ENCODE measurements at regions not wholly inside any gene's neighbourhood (a gene's known extent, or its start where the extent isn't known, plus 50 kb on each side); places are given as distances from the start of the nearest gene placed in this dataset.

DNA sequence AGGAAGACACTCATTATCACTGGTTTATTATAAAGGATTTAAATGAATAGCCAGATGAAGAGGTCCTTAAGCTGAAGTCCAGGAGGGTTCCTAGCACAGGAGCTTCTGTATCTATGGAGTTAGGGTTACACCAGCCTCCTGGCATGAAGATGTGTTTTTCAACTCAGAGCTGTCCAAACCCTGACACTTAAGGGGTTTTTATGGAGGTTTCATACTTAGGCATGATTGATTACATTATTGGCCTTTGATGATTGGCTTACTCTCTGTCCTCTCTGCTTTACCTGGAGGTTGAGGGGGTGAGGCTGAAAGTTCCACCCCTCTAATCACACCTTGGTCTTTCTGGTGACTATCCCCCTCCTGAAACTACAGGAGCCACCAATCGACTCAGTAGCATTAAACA is 84.9 kb upstream of the ZNF169 start:
- H3K27ac ChIP-seq (ENCODE audit: low read depth in 1 of 2, low read length in 2 of 2), result no peak overlapping the region
- peaks cover 0 to 27% (median 16%) of the 10 kb centered on the region in 4 donors for H3K36me3 ChIP-seq (ENCODE audit: control insufficient read depth in 4 of 4, insufficient read depth in 3 of 4, low read depth in 1 of 4, low read length in 3 of 4)
- WGBS, result 77% methylated on average over 1 of the region's 1 CpG
- no peaks in the 10 kb centered on the region for H3K27me3 ChIP-seq (ENCODE audit: control insufficient read depth in 4 of 4, insufficient read depth in 4 of 4, low read length in 3 of 4)
- H3K4me3 ChIP-seq (ENCODE audit: low read depth in 1 of 3, low read length in 3 of 3), result no peak overlapping the region
- peaks cover 6 to 39% (median 30%) of the 10 kb centered on the region in 4 donors for H3K4me1 ChIP-seq (ENCODE audit: control insufficient read depth in 4 of 4, insufficient read depth in 4 of 4, low read length in 3 of 4)
- no peaks in the 10 kb centered on the region for H3K9me3 ChIP-seq (ENCODE audit: control insufficient read depth in 4 of 4, low read length in 3 of 4)
- no peak for DNase-seq (ENCODE audit: low spot score)
- no peak overlapping the region for H3K9ac ChIP-seq (ENCODE audit: low read depth in 1 of 2, low read length in 2 of 2)
- TF ChIP-seq EGR1 (IDR thresholded peaks at IDR 0.05; ENCODE audit: low read depth in 2 of 2) (no peak), TAF1 (conservative IDR thresholded peaks at IDR 0.05) (no peak), JUND (IDR thresholded peaks at IDR 0.05) (no peak), CTCF (IDR thresholded peaks at IDR 0.05; ENCODE audit: low read depth, low read length, missing input control) (no peak), RAD21 (IDR thresholded peaks at IDR 0.05) (no peak), FOXA1 (IDR thresholded peaks at IDR 0.05) (no peak), HNF4A (conservative IDR thresholded peaks at IDR 0.05) (no peak), YY1 (IDR thresholded peaks at IDR 0.05) (no peak), FOXA2 (IDR thresholded peaks at IDR 0.05) (no peak)
- TF ChIP-seq, protein P1, sequence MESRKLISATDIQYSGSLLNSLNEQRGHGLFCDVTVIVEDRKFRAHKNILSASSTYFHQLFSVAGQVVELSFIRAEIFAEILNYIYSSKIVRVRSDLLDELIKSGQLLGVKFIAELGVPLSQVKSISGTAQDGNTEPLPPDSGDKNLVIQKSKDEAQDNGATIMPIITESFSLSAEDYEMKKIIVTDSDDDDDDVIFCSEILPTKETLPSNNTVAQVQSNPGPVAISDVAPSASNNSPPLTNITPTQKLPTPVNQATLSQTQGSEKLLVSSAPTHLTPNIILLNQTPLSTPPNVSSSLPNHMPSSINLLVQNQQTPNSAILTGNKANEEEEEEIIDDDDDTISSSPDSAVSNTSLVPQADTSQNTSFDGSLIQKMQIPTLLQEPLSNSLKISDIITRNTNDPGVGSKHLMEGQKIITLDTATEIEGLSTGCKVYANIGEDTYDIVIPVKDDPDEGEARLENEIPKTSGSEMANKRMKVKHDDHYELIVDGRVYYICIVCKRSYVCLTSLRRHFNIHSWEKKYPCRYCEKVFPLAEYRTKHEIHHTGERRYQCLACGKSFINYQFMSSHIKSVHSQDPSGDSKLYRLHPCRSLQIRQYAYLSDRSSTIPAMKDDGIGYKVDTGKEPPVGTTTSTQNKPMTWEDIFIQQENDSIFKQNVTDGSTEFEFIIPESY (IDR thresholded peaks at IDR 0.05), result no peak

DNA sequence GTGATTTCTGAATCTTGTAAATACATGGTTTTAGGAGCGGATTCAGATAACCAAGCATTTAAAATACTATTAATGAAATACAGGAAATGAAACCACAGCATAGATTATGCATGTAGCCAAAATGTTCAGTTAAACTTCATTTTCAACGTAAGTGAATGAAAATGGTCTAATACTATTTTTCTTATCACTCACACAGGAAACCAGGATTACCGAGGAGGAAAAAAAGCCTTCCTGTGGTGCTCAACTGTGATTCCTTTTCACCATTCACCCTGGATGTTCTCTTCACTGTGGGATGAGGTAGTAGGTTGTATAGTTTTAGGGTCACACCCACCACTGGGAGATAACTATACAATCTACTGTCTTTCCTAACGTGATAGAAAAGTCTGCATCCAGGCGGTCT is 83.4 kb upstream of the ZNF169 start:
- Histone ChIP-seq H3K4me1 (ENCODE audit: control insufficient read depth in 4 of 4, insufficient read depth in 4 of 4, low read length in 3 of 4) (peaks cover 6 to 27% (median 21%) of the 10 kb centered on the region in 4 donors), H3K27ac (ENCODE audit: low read depth in 1 of 2, low read length in 2 of 2) (no peak overlapping the region), H3K4me3 (ENCODE audit: low read depth in 1 of 3, low read length in 3 of 3) (no peak overlapping the region), H3K36me3 (ENCODE audit: control insufficient read depth in 4 of 4, insufficient read depth in 3 of 4, low read depth in 1 of 4, low read length in 3 of 4) (peaks cover 0 to 31% (median 18%) of the 10 kb centered on the region in 4 donors), H3K27me3 (ENCODE audit: control insufficient read depth in 4 of 4, insufficient read depth in 4 of 4, low read length in 3 of 4) (no peaks in the 10 kb centered on the region), H3K9me3 (ENCODE audit: control insufficient read depth in 4 of 4, low read length in 3 of 4) (no peaks in the 10 kb centered on the region), H3K9ac (ENCODE audit: low read depth in 1 of 2, low read length in 2 of 2) (no peak overlapping the region)
- WGBS, result 64% methylated on average over 5 of the region's 5 CpGs
- no peak for DNase-seq (ENCODE audit: low spot score)
- TF ChIP-seq CTCF (IDR thresholded peaks at IDR 0.05; ENCODE audit: low read depth, low read length, missing input control), result no peak
- TF ChIP-seq FOXA1 (IDR thresholded peaks at IDR 0.05), result no peak
- no peak for TF ChIP-seq FOXA2 (IDR thresholded peaks at IDR 0.05)
- TF ChIP-seq, protein P1 (IDR thresholded peaks at IDR 0.05), result no peak
- TF ChIP-seq HNF4G (IDR thresholded peaks at IDR 0.05), result no peak
- TF ChIP-seq, protein P2, sequence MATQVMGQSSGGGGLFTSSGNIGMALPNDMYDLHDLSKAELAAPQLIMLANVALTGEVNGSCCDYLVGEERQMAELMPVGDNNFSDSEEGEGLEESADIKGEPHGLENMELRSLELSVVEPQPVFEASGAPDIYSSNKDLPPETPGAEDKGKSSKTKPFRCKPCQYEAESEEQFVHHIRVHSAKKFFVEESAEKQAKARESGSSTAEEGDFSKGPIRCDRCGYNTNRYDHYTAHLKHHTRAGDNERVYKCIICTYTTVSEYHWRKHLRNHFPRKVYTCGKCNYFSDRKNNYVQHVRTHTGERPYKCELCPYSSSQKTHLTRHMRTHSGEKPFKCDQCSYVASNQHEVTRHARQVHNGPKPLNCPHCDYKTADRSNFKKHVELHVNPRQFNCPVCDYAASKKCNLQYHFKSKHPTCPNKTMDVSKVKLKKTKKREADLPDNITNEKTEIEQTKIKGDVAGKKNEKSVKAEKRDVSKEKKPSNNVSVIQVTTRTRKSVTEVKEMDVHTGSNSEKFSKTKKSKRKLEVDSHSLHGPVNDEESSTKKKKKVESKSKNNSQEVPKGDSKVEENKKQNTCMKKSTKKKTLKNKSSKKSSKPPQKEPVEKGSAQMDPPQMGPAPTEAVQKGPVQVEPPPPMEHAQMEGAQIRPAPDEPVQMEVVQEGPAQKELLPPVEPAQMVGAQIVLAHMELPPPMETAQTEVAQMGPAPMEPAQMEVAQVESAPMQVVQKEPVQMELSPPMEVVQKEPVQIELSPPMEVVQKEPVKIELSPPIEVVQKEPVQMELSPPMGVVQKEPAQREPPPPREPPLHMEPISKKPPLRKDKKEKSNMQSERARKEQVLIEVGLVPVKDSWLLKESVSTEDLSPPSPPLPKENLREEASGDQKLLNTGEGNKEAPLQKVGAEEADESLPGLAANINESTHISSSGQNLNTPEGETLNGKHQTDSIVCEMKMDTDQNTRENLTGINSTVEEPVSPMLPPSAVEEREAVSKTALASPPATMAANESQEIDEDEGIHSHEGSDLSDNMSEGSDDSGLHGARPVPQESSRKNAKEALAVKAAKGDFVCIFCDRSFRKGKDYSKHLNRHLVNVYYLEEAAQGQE (IDR thresholded peaks at IDR 0.05), result no peak
- TF ChIP-seq GABPA (IDR thresholded peaks at IDR 0.05 in 1 of 2, conservative IDR thresholded peaks at IDR 0.05 in 1 of 2), result no peak
- no peak for TF ChIP-seq TAF1 (conservative IDR thresholded peaks at IDR 0.05)
- no peak for TF ChIP-seq MAX (IDR thresholded peaks at IDR 0.05)
- no peak for TF ChIP-seq NR2F2 (IDR thresholded peaks at IDR 0.05)
- TF ChIP-seq JUND (IDR thresholded peaks at IDR 0.05), result no peak
- no peak for TF ChIP-seq EGR1 (IDR thresholded peaks at IDR 0.05; ENCODE audit: low read depth in 2 of 2)
- no peak for TF ChIP-seq YY1 (IDR thresholded peaks at IDR 0.05)
- no peak for TF ChIP-seq RAD21 (IDR thresholded peaks at IDR 0.05)
- no peak for TF ChIP-seq HNF4A (conservative IDR thresholded peaks at IDR 0.05)
- no peak for TF ChIP-seq SP1 (IDR thresholded peaks at IDR 0.05)
- no peak for TF ChIP-seq ATF3 (IDR thresholded peaks at IDR 0.05)
- TF ChIP-seq RXRA (IDR thresholded peaks at IDR 0.05), result no peak

Data from liver (tissue), 8 donors.